Mesothelial cell of epicardium (in vitro differentiated cells): ENCODE measurements at regions not wholly inside any gene's neighbourhood (a gene's known extent, or its start where the extent isn't known, plus 50 kb on each side); places are given as distances from the start of the nearest gene placed in this dataset.

Experiments
- DNase-seq, 2 experiments: peaks; one replicate each; pipeline ENCODE4 v3.0.0; 2021; ENCODE audit warnings: low spot score in 2 of 2; ENCODE audit not compliant: unreplicated experiment in 2 of 2
- H3K27ac Mint-ChIP-seq: 2 replicates; pipeline ENCODE4 v1.8.0; 2021; ENCODE audit warnings: mixed read lengths
- H3K27me3 Mint-ChIP-seq: 2 replicates; pipeline ENCODE4 v1.8.0; 2021; ENCODE audit warnings: low read depth, mixed read lengths
- H3K36me3 Mint-ChIP-seq: 2 replicates; pipeline ENCODE4 v1.8.0; 2021; ENCODE audit warnings: mixed read lengths
- H3K4me1 Mint-ChIP-seq: 2 replicates; pipeline ENCODE4 v1.8.0; 2021; ENCODE audit warnings: mixed read lengths
- H3K4me3 Mint-ChIP-seq: 2 replicates; pipeline ENCODE4 v1.8.0; 2021; ENCODE audit warnings: mild to moderate bottlenecking, moderate library complexity, mixed read lengths
- H3K9me3 Mint-ChIP-seq: 2 replicates; pipeline ENCODE4 v1.8.0; 2021; ENCODE audit warnings: mixed read lengths
- TF ChIP-seq, protein P1 (sequence below): fragments of 200-600 bp; sonication (generic); IDR thresholded peaks from one replicate; pipeline ENCODE4 v1.5.0; 2021; ENCODE audit warnings: antibody characterized with exemption; ENCODE audit not compliant: unreplicated experiment

DNA sequence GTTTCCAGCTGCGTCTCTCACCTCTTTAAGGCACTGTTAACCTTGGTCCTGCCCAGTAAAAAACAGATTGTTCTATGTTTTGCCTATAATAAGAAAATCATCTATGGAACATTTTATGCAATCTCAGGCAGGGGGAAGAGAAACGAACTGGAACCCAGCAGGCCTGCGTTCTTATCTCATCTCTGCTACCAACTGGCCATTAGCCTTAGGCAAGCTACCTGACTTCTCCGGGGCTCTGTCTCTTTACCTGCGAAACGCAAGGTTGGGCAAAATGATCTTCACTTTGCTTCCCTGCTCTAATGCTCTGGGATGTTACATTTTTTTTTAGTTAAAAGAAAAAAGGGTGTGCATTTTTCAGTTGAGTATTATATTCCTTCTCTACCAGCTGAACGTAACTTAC lies 70.5 kb upstream of the WIPF1 start:
- Mint-ChIP-seq H3K27me3 (no peaks in the 10 kb centered on the region), H3K4me1 (peaks cover 37% of the 10 kb centered on the region), H3K9me3 (peaks cover 20% of the 10 kb centered on the region), H3K27ac (peak overlapping the region; percentile 86), H3K36me3 (peaks cover 20% of the 10 kb centered on the region), H3K4me3 (no peak overlapping the region)
- no peak for DNase-seq
- TF ChIP-seq, protein P1, sequence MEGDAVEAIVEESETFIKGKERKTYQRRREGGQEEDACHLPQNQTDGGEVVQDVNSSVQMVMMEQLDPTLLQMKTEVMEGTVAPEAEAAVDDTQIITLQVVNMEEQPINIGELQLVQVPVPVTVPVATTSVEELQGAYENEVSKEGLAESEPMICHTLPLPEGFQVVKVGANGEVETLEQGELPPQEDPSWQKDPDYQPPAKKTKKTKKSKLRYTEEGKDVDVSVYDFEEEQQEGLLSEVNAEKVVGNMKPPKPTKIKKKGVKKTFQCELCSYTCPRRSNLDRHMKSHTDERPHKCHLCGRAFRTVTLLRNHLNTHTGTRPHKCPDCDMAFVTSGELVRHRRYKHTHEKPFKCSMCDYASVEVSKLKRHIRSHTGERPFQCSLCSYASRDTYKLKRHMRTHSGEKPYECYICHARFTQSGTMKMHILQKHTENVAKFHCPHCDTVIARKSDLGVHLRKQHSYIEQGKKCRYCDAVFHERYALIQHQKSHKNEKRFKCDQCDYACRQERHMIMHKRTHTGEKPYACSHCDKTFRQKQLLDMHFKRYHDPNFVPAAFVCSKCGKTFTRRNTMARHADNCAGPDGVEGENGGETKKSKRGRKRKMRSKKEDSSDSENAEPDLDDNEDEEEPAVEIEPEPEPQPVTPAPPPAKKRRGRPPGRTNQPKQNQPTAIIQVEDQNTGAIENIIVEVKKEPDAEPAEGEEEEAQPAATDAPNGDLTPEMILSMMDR = no peak

DNA sequence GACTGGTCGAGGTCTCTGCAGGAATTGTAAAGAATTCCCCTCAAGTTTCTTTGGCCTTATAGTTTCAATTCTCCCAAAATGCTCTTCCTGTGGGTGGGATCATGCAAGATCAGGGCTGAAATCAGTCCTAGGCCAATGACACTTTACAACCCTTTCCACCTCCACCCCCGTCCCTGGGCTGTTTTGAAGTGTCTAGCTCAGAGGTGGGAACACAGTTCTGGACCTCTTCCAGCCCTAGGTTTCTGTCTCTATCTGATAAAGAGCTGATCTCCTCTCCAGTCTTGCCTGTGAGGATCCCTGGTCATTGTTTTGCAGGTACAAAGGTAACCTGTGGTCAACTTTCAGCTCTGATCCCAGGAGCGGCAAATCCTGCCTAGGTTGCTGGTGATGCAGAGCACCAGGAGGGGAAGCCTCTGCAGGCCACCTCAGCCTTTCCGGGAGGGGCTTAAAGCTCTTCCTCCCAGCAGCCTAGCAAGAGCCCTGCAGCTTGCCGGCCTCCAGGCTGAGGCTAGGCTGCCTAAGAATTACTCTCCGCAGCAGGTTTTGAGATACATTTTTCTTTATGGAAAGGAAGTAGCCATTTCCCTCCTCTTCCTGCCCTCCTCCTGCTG lies 69.8 kb upstream of the WIPF1 start:
- no peaks in the 10 kb centered on the region for H3K27me3 Mint-ChIP-seq
- peaks cover 44% of the 10 kb centered on the region for H3K4me1 Mint-ChIP-seq
- TF ChIP-seq, protein P1 = no peak
- H3K4me3 Mint-ChIP-seq = no peak overlapping the region
- peaks cover 14% of the 10 kb centered on the region for H3K36me3 Mint-ChIP-seq
- DNase-seq = no peak
- H3K27ac Mint-ChIP-seq = peak overlapping the region; percentile 86
- H3K9me3 Mint-ChIP-seq = peaks cover 16% of the 10 kb centered on the region

DNA sequence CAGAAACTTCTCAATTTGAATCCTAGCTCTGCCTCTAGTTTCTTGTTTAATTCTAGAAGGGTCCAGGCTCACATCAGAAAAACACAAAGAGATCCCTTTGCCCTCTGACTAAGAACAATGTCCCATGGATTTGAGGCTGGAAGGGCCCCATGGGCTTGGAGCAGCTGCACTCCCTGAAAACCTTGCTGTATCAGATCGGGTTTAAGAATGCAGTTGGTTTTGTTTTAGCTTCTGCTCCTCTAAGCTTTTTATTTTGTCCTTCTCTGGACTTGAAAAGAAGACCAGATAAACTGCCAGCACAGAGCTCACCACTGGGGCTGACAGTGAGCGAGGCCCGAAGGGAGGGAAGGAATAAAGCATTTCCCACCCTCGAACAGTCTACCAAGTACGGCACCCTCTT lies 69.2 kb upstream of the WIPF1 start:
- TF ChIP-seq, protein P1 = no peak
- DNase-seq = no peak
- Mint-ChIP-seq H3K9me3 (peaks cover 11% of the 10 kb centered on the region), H3K36me3 (peaks cover 9% of the 10 kb centered on the region), H3K4me1 (peaks cover 44% of the 10 kb centered on the region), H3K27ac (peak overlapping the region; percentile 86), H3K27me3 (no peaks in the 10 kb centered on the region), H3K4me3 (no peak overlapping the region)

GRCh38 chr2:174666312-174666711 lies 68.7 kb upstream of the WIPF1 start:
- DNase-seq = no peak
- Mint-ChIP-seq H3K27me3 (no peaks in the 10 kb centered on the region), H3K4me3 (no peak overlapping the region), H3K36me3 (peaks cover 4% of the 10 kb centered on the region), H3K27ac (peak overlapping the region; percentile 86), H3K4me1 (peaks cover 44% of the 10 kb centered on the region), H3K9me3 (peaks cover 6% of the 10 kb centered on the region)
- TF ChIP-seq, protein P1 = no peak

DNA sequence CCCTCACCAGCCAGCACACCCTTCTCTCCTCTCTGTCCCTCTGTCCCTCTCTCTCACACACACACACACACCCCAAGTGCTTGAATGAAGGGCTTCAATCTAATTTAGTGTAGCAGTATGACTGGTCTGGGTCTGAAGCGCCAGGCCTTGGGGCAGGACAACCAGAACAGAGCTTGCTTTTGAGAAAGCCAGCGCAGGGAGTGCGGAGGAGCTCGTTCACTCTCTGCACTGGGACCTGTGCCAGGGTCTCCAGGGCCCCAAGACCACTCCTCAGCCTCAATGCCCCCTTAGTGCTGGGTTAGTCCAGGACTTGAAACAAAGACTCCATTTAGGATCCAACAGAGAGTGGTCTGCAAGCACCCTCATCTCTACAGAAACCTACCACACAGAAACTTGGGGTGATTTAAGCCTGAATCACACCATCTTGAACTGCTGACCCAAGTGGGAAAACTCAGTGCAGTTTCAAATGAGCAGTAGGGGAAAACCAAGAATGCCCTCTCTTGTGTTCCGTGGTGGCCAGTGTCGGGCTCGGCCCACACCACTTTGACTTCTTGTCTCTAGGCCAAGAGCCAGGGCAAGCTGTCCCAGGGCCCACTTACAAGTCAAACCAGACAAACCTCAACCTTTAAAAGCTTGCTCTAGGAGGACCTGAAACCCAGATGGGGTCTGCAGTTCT lies 66.6 kb upstream of the WIPF1 start:
- Mint-ChIP-seq H3K4me1 (peaks cover 38% of the 10 kb centered on the region), H3K27ac (peak overlapping the region; percentile 69), H3K4me3 (no peak overlapping the region), H3K9me3 (no peaks in the 10 kb centered on the region), H3K36me3 (no peaks in the 10 kb centered on the region), H3K27me3 (no peaks in the 10 kb centered on the region)
- TF ChIP-seq, protein P1 = no peak
- DNase-seq = no peak
